Hematopoietic multipotent progenitor cell (in vitro differentiated cells): ENCODE measurements at regions not wholly inside any gene's neighbourhood (a gene's known extent, or its start where the extent isn't known, plus 50 kb on each side); places are given as distances from the start of the nearest gene placed in this dataset.
"Not testable (repeated sequence)": the region's sequence is repeated elsewhere in the genome, so short reads cannot be mapped to it uniquely, and the experiment has no call there.

Source experiments
- DNase-seq, 3 donors: peaks; one replicate each; pipeline ENCODE4 v3.0.0-alpha.2; 2011 to 2015; ENCODE audit warnings: low read depth in 2 of 3, low spot score in 2 of 3

GRCh38 chr16:85526185-85526974 lies 86.7 kb upstream of the GSE1 start:
- DNase-seq: no peak

DNA sequence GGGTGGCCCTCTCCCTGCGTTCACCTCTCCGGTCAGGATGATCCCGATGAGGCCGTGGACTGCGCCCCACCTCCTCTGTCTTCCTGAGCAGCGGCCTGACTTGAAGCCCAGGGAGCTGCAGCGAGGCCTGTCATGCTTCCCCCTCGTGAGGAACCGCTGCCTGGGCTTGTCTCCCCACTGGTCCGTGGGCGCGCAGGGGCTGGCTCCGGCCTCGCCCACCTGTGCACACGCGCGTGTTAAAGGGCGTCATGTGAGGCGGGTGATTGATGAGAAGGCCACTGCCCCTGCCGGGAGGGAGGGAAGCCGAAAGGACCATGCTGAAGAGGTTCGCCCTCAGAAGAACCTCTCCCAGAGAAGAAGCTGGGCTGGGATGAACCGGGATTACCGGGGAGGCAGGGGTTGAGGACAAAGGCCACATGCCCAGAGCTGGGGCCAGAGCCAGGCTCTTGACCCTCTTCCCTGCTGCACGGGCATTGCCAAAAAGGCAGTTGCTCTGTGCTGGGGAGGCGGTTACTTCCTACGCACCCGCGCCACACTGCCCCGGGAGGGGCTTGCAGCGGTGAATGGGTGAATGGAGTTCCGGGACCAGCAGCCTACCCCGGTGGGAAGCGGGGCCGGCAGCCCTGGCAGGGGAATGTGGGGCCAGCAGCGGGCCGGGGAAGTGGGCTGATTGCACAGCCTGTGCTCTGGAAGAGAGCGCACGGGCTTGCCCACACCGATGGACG lies 85.9 kb upstream of the GSE1 start:
- no peak for DNase-seq

DNA sequence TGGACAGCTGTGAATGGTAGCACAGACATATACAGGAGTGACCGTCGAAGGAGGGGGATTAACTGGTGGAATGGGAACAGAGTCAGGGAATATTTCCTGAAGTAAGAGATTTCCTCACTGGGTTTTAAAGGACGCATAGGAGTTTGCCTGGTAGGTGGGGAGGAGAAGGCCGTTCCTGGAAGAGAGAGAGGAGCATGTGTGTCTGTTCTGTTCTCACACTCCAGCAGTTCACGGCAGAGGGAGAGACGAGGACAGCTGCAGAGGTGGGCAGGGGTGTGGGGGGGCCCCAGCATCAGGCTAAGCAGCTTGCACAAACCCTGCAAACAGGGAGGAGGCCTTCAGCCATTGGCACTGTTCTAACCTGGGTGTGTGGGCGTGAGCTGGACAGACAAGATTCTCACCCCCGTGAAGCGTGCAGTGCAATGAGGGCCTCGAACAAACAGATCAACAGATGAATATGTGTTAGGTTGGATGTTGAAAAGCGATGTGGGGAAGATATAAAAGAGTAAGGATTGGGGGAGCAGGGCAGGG lies 85.3 kb upstream of the GSE1 start:
- DNase-seq: no peak

- DNase-seq: peak in 1 of 3 donors; percentile 33
Measured at GRCh38 chr16:85528528-85529387, 84.4 kb upstream of the GSE1 start.

DNA sequence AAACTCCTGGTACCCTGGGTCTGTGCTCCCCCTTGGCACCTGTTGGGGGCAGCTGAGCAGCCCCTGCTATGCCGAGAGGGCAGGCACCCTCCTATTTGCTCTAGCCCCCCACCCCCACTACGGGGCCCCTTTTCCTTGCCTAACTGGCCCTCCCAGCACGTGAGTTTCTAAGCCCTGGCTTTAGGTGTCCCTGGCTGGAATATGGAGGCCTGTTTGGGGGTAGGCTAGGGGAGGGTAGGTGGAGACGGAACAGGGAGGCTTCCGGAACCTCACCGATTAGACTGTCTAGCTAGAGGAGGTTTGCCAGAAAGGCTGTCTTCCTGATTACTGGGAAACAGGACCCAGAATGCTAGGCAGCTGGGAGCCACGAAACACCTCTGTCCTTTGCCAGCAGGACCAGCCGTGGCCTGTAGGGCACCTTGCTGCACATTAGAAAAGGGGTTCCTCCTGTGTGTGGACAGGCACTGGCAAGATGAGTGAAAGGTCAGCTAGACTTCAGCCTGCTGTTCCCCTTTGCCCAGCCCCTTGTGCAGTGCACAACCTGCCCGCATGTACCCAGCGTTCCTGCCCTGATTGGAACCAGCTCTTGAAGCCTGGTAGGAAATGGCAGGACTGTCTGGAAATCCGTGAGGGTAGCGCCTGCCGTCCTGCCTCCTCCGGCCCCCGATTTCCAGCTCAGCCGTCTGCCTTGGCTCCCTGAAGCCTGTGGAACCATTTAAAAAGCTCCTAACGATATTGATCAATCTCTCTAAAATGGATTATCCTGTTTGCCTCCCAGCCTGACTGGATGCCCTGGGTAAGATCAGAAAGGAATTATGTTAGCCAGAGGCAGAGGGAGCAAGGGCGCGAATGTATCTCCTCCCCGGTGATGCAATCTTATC lies 83.4 kb upstream of the GSE1 start:
- no peak for DNase-seq

- DNase-seq: no peak
Measured at GRCh38 chr16:85530370-85530739, 82.8 kb upstream of the GSE1 start.

DNA sequence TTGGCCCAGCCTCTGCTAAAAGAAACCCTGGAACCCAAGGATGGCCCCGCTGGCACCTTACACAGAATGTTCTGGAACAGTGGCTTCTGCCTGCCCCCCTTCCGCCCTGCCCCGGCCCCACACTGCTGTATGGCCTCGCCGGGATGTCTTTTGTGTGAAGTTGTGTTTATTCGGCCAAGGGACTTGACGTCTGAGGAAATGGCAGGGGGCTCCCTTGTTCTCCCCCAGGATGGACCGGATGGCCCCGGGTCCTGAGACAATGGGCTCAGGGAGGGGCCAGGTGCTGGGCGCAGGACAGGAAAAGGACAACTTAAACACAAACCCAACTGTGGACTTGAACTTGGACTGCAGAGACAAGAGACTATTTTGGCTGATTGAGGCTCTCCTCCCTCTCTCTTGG lies 81.6 kb upstream of the GSE1 start:
- DNase-seq: no peak

DNA sequence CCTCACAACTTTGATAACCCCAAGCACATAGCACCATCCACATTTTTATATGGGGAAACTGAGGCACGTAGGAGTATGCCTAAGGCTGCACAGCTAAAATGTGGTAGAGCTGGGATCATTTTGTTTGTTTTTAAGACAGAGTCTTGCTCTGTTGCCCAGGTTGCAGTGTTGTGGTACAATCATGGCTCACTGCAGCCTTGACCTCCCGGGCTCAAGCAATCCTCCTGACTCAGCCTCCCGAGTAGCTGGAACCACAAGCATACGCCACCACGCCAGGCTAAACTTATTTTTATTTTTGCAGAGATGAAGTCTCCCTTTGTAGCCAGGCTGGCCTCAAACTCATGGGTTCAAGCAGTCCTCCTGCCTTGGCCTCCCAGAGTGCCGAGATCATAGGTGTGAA lies 81.0 kb upstream of the GSE1 start:
- DNase-seq: no peak

DNA sequence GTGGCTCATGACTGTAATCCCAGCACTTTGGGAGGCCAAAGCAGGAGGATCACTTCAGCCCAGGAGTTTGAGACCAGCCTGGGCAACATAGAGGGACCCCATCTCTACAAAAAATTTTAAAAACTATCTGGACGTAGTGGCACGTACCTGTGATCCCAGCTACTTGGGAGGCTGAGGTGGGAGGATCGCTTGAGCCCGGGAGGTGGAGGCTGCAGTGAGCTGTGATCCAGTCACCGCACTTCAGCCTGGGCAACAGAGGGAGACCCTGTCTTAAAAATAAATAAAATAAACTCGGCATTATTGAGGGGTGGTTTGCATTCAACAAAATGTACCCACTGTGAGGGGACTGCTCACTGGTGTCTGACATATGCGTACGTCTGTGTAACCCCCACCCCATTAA lies 79.5 kb upstream of the GSE1 start:
- DNase-seq: not testable (repeated sequence)

DNA sequence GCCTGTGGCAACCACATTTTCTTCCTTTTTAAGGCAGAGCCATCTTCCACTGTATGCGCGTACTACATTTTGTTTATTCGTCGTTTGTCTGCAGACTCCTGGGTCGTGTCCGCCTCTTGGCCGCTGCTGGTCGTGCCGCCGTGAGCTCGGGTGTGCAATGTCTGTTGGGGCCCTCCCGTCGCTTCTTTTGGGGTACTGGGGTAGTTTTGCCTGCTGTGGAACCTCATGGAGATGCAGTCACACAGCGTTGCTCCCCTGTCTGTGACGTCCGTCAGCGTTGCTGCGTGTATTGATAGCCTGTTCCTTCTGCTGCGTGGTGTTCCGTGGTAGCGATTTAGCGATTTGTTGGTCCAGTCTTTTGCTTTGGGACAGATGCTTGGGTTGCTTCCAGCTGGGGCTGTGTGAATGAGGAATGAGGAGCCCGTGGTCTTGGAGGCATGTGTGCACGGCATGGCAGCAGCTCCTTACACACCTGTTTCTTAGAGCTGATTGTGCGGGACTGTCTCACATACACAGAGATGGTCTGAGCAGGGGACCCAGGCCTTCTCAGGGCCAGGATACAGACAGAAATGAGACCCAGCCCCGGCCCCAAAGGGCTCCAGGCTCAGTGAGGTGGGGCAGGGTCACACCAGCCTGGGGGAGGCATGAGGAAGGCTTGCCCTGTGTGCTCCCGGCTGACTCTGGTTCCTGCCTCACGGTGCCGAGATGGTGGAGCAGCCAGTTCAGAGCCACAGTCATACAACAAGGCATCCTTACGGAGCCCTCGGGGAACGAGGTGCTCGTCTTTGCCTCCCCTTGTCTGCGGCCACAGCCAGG lies 78.4 kb upstream of the GSE1 start:
- DNase-seq: no peak

- DNase-seq: peak in 2 of 3 donors; percentile 76 to 83
Measured at GRCh38 chr16:85535352-85536072, 77.6 kb upstream of the GSE1 start.

- peak in 2 of 3 donors; percentile 50 to 59 for DNase-seq
Measured at GRCh38 chr16:85536073-85536410, 77.1 kb upstream of the GSE1 start.

GRCh38 chr16:85536411-85537330 lies 76.5 kb upstream of the GSE1 start:
- no peak for DNase-seq

DNA sequence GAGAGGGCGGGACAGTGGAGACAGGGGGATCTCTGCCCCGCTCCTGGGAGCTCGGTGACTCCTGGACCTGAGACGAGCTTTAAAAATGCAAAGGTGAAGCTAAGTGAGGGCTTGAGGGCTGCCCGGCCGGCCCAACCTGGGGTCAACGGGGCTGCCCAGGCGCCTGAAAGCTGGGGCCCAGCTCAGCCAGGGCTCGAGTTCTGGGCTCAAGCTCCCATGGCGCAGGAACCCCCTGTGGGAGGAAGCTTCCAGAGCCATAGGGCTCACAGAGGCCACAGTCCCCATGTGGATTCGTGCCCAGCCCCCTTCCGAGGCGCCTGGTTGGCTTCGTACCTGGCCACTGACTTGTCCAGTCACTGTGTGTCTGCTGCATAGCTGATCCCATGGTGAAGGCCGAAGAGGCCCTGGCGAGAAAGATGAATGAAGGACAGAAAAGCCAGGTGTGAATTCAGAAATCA lies 75.8 kb upstream of the GSE1 start:
- no peak for DNase-seq

- no peak for DNase-seq
Measured at GRCh38 chr16:85537795-85538401, 75.2 kb upstream of the GSE1 start.

GRCh38 chr16:85539084-85539483 lies 74.0 kb upstream of the GSE1 start:
- DNase-seq: no peak

DNA sequence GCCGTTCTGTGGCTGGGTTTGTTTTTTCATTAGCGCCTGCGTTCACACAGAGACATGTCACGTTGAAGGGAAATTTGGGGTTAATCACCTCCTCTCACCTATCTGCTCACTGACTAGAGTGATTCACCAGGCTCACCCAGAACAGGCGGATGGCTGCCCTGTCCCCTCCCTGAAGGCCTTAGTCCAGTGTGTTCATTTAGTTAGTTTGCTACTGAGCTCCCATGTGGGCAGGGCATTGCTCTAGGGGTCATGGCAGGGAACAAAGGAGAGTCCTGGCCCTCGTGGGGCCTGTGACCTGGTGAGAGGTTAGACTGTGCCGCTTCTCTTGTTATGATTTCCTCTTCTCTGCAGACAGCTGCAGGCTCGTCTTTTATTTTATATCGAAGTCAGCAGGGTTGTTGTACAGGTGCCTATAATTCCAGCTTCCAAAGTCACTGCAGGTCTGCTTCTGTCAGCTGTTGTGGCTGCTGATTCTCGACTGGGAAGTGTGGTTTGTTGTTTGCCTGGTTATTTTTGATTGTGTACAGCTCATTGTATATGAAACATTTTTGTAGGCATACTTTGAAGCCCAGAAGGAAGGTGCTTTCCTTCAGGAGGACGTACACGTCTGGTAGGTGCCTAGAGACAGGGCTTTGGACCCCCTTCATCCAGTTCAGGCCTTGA lies 73.4 kb upstream of the GSE1 start:
- DNase-seq: no peak
